DOHH2 (cell line): ENCODE measurements at regions not wholly inside any gene's neighbourhood (a gene's known extent, or its start where the extent isn't known, plus 50 kb on each side); places are given as distances from the start of the nearest gene placed in this dataset.

Experiments
- CTCF ChIP-seq: fragments of 200-600 bp; sonication (generic); IDR thresholded peaks from one replicate; pipeline ENCODE4 v1.5.1; 2014; ENCODE audit warnings: antibody characterized with exemption, mild to moderate bottlenecking, low read depth, low read length; ENCODE audit not compliant: poor library complexity, severe bottlenecking
- EZH2phosphoT487 ChIP-seq: fragments of 200-600 bp; sonication (generic); IDR thresholded peaks from 2 replicates; pipeline ENCODE4 v1.6.1; 2017; ENCODE audit warnings: borderline replicate concordance, mild to moderate bottlenecking, antibody characterized with exemption, low read length, moderate library complexity, mixed read lengths

- TF ChIP-seq CTCF: no peak
- TF ChIP-seq EZH2phosphoT487: no peak
Measured at GRCh38 chr4:178535939-178536579, 1093.8 kb upstream of the AGA start.
